ENCODE measurements at regions not wholly inside any gene's neighbourhood (a gene's known extent, or its start where the extent isn't known, plus 50 kb on each side); places are given as distances from the start of the nearest gene placed in this dataset.

GRCh38 chr16:54434859-54435258 lies 148.3 kb upstream of the IRX3 start:
- Histone ChIP-seq H3K4me3 (no peak overlapping the region), H3K27ac (no peak overlapping the region)
- DNase-seq (ENCODE audit: low spot score), result no peak
- TF ChIP-seq, protein P1, sequence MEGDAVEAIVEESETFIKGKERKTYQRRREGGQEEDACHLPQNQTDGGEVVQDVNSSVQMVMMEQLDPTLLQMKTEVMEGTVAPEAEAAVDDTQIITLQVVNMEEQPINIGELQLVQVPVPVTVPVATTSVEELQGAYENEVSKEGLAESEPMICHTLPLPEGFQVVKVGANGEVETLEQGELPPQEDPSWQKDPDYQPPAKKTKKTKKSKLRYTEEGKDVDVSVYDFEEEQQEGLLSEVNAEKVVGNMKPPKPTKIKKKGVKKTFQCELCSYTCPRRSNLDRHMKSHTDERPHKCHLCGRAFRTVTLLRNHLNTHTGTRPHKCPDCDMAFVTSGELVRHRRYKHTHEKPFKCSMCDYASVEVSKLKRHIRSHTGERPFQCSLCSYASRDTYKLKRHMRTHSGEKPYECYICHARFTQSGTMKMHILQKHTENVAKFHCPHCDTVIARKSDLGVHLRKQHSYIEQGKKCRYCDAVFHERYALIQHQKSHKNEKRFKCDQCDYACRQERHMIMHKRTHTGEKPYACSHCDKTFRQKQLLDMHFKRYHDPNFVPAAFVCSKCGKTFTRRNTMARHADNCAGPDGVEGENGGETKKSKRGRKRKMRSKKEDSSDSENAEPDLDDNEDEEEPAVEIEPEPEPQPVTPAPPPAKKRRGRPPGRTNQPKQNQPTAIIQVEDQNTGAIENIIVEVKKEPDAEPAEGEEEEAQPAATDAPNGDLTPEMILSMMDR (IDR thresholded peaks at IDR 0.05), result no peak

DNA sequence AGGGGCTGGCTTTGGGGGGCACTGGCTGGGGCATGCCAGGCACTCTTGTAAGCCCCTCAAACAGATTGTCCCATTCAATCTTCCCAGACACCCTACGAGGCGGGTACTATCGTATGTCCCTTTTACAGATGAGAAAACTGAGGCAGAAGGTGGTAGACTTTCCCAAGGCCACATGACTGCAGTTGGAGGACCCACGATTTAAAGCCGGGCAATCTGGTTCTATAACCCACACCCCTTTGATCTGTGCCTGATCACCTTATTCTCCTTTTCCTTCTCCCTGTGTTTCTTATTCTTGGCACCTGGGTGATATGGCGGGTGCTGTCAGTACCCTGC lies 146.3 kb upstream of the IRX3 start:
- Histone ChIP-seq H3K4me3 (no peak overlapping the region), H3K27ac (no peak overlapping the region)
- no peak for DNase-seq (ENCODE audit: low spot score)
- TF ChIP-seq, protein P1 (IDR thresholded peaks at IDR 0.05), result no peak

DNA sequence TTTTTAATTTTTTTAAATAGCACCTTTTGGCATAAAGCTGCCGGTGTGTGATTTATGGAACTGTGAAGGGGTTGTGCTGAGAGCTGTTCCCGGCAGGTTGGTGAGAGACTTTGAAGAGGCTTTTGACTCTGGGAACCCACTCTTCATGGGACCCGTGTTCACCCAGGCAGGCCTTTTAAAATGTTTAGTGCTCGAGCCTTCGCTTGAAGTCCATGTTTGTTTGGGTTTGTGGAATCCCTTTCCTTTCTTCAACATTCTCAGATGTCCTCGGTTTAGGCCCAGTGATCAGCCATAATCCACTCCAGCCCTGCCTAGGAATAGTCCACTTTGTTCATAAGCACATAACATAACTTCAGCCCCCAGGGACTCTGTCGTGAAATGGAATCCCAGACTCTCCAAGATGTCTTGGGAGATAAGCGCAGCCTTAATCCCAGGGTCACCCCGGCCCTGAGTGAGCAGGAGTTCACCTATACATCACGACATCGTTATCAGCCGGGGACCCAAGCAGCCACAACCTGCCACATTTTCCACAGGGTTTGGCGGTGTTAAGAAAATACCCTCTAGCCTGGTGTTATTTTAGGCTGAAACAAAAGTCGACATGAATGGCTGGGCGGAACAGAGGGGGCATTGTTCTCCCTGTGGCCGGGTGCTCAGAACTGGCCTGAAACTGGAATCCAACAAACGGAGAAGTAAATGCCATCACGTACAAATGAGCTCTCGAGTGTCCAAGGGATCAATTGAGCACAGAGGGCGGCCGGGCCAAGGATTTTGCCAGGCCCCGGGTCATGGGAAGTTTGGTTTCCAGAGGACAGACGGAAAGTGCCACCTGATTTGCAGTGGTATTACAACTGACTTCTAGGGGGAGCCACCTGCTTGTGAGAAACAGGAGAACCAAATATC lies 145.7 kb upstream of the IRX3 start:
- no peak overlapping the region for H3K4me3 ChIP-seq
- no peak overlapping the region for H3K27ac ChIP-seq
- DNase-seq (ENCODE audit: low spot score), result no peak
- TF ChIP-seq, protein P1 (IDR thresholded peaks at IDR 0.05), result no peak

DNA sequence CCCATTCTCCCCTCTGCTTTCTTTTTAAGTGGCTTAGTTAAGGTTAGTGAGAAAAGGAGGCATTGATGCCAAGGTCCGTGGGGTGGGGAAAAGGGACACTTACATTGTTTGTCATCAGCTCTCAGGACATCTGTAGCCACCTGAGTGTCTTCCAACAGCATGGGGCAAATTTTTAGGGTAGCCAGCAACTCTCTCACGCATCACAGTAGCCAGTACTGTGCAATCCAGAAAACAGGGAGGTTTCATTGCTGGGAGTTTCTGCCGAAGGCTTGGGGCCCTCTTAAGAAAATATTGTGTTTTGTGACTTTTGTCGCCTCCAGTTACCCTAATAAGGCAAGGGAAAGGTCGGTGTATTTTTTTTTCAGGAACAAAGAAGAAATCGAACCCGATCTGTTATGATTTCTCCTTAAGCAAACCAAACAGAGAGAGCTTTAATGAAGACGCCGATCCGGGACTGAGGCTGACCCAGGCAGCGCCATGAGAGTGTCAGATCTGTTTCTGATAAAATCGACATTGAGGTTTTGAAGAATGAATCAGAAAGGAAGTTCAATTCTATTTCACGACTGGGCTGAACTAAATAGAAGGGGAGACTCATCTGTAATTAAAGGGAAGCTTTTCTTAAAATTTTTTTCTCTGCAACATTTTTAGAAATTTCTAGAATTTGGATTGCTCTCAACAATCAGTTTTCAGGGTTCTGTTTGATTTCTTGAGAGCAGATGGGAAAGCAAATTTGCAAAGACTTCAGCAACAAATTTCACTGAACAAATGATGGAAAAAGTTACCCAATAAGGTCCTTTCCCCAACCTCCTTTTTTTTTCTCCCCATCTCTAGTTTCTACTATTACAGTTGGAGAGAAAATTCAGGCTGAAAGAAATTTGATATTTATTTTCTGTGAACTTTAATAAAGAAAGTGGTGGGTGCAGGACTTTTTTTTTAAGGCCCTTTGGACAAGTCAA lies 144.7 kb upstream of the IRX3 start:
- DNase-seq (ENCODE audit: low spot score), result no peak
- H3K4me3 ChIP-seq, result no peak overlapping the region
- H3K27ac ChIP-seq, result no peak overlapping the region
- TF ChIP-seq, protein P1 (IDR thresholded peaks at IDR 0.05), result no peak

- TF ChIP-seq, protein P1 (IDR thresholded peaks at IDR 0.05), result no peak
- no peak for DNase-seq (ENCODE audit: low spot score)
- no peak overlapping the region for H3K4me3 ChIP-seq
- no peak overlapping the region for H3K27ac ChIP-seq
Measured at GRCh38 chr16:54430491-54431030, 144.0 kb upstream of the IRX3 start.

GRCh38 chr16:54429029-54429428 lies 142.4 kb upstream of the IRX3 start:
- Histone ChIP-seq H3K27ac (no peak overlapping the region), H3K4me3 (no peak overlapping the region)
- no peak for DNase-seq (ENCODE audit: low spot score)
- TF ChIP-seq, protein P1 (IDR thresholded peaks at IDR 0.05), result no peak

Data from coronary artery (tissue), 2 donors.